GM06990 (cell line): ENCODE measurements at regions not wholly inside any gene's neighbourhood (a gene's known extent, or its start where the extent isn't known, plus 50 kb on each side); places are given as distances from the start of the nearest gene placed in this dataset.

ENCODE experiments used
- DNase-seq: peaks from one replicate; pipeline ENCODE4 v3.0.0-alpha.2; 2011; ENCODE audit not compliant: insufficient read length; ENCODE audit errors: extremely low read depth
- H3K27me3 ChIP-seq: replicated peaks from 2 replicates; pipeline ENCODE4 v1.6.0; 2011; ENCODE audit warnings: low read length; ENCODE audit not compliant: control insufficient read depth, insufficient read depth
- H3K36me3 ChIP-seq: 2 replicates; pipeline ENCODE4 v1.5.1; 2011; ENCODE audit warnings: low read length; ENCODE audit not compliant: control insufficient read depth, insufficient read depth
- H3K4me3 ChIP-seq: replicated peaks from 2 replicates; pipeline ENCODE4 v1.5.1; 2011; ENCODE audit warnings: low read depth, mild to moderate bottlenecking, control low read depth, low read length
- CTCF ChIP-seq: IDR thresholded peaks from 2 replicates; pipeline ENCODE4 v1.5.1; 2011; ENCODE audit warnings: low read length, control low read depth, mild to moderate bottlenecking, inconsistent platforms; ENCODE audit not compliant: insufficient read depth, poor library complexity, severe bottlenecking

- Histone ChIP-seq H3K4me3 (no peak overlapping the region), H3K27me3 (no peaks in the 10 kb centered on the region), H3K36me3 (no peaks in the 10 kb centered on the region)
- DNase-seq: no peak
- no peak for TF ChIP-seq CTCF
These were observed 247.4 kb downstream of the CYLC2 start for GRCh38 chr9:103242486-103242885.

DNA sequence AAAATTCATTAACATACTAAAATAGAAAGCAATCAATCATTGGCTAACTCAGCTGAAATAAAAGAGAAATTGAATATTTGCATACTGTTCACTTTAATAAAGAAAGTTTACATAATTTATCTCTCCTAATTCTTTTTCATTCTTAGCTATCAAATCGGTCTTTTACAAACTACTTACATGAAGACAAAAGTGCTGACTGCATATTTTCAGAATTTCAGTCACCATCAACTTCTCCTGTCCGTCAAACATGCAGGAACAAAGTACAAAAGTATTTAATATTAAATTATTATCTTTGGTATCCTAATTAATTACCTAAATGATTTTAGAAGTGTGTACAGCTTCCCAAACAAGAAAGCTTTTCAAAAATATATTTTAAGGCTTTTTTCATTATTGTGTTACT is 248.4 kb downstream of the CYLC2 start:
- H3K4me3 ChIP-seq: no peak overlapping the region
- H3K27me3 ChIP-seq: no peaks in the 10 kb centered on the region
- TF ChIP-seq CTCF: no peak
- no peaks in the 10 kb centered on the region for H3K36me3 ChIP-seq
- no peak for DNase-seq

GRCh38 chr9:103245369-103245768 is 250.2 kb downstream of the CYLC2 start:
- no peaks in the 10 kb centered on the region for H3K36me3 ChIP-seq
- no peaks in the 10 kb centered on the region for H3K27me3 ChIP-seq
- no peak for TF ChIP-seq CTCF
- DNase-seq: no peak
- no peak overlapping the region for H3K4me3 ChIP-seq

DNA sequence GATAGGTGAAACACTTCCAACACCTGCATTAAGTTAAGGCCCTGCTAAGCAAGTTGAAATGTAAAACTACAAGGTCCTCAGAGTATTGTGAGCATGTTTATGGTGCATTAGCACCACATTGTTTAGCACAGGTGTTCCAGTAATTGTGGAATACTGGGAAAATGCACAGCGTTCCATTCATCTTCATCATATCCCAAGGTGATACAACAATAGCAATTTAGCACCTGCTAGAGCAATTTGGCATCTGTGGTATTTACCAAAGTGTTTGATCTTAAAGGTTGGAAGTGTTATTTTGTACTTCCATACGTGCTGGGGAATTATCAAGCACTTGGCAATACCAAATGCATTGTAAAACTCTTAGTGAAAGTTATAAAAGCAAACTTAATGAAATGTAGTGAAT is 266.8 kb downstream of the CYLC2 start:
- Histone ChIP-seq H3K36me3 (no peaks in the 10 kb centered on the region), H3K27me3 (no peaks in the 10 kb centered on the region), H3K4me3 (no peak overlapping the region)
- TF ChIP-seq CTCF: no peak
- DNase-seq: no peak

DNA sequence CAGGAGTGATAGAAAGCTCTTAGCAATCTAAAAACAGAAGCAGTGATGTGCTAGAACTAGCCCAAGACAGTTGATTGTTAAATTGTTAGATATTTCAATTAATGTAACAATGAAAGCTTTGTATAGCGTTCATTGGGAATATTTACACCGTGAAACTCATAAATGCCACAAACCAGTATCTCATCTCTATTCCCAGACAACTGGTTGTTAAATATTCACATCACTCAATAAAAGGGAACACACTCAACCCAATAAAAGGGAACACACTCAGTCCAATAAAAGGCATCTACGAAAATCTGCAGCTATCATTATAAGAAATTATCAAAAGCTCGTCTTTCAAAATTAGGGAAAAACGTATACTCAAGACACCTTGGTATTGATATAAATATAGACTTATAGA is 270.9 kb downstream of the CYLC2 start:
- Histone ChIP-seq H3K27me3 (no peaks in the 10 kb centered on the region), H3K36me3 (no peaks in the 10 kb centered on the region), H3K4me3 (no peak overlapping the region)
- TF ChIP-seq CTCF: no peak
- no peak for DNase-seq

DNA sequence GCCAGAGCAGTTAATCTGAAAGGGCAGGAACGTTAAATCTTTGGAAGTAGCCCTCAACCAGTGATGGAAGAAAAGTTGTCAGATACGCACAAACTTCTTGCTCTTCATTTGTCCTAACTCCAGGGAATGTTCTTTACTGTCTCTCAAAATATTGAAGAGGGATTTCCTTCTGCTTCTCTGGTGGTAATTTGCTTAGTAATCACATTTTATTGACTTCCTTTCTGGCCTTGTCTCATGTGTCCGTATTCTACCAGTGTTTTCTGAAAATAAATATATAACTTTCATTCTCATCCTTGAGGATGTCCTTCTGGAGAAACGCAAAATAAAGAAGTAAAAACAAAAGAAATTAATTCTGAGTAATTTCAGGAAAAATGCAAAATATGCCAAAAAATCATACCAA is 282.1 kb downstream of the CYLC2 start:
- no peak overlapping the region for H3K4me3 ChIP-seq
- TF ChIP-seq CTCF: no peak
- no peaks in the 10 kb centered on the region for H3K27me3 ChIP-seq
- DNase-seq: no peak
- no peaks in the 10 kb centered on the region for H3K36me3 ChIP-seq
